Activated T-cell treated with anti-CD3 and anti-CD28 coated beads, Interleukin-2, amount 50 U/mL, for 4 hours (primary cell): ENCODE measurements at regions not wholly inside any gene's neighbourhood (a gene's known extent, or its start where the extent isn't known, plus 50 kb on each side); places are given as distances from the start of the nearest gene placed in this dataset.

Source experiments
- ATAC-seq, 2 donors: fragments of 200-7000 bp; cut with Tn5 transposase; one replicate each; pipeline ENCODE4 v1.10.0; 2021
- DNase-seq: peaks from one replicate; pipeline ENCODE4 v3.0.0-alpha.2; 2020
- H3K27me3 Mint-ChIP-seq: one replicate; pipeline ENCODE4 v1.8.0; 2021; ENCODE audit warnings: low read depth, mixed read lengths
- H3K36me3 Mint-ChIP-seq: one replicate; pipeline ENCODE4 v1.8.0; 2022; ENCODE audit warnings: mixed read lengths; ENCODE audit not compliant: insufficient read depth
- H3K4me1 Mint-ChIP-seq: one replicate; pipeline ENCODE4 v1.8.0; 2021; ENCODE audit warnings: low read depth, mixed read lengths
- H3K4me3 Mint-ChIP-seq: one replicate; pipeline ENCODE4 v1.8.0; 2021; ENCODE audit warnings: mild to moderate bottlenecking, moderate library complexity, mixed read lengths
- H3K9me3 Mint-ChIP-seq: one replicate; pipeline ENCODE4 v1.8.0; 2021; ENCODE audit warnings: mixed read lengths

DNA sequence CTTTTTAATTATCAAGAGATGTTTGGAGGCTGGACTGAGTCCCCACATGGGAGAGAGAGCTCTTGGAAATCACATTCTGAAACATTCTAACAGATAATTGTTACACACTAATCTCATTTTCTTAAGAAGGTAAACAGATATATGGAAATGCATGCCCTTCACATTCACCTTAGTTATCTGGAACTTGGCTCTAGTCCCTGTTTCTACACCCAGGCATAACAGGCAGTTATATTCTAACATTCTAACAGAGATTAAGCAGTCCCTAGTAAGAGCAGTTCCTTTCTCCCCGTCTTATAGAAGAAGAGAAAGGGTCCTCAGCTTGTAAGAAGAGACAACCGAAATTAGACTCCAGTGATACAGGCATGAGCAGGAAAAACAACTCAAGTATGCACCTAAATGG, 385.4 kb downstream of the SOX11 start:
- Mint-ChIP-seq H3K36me3 (no peaks in the 10 kb centered on the region), H3K4me1 (no peaks in the 10 kb centered on the region), H3K9me3 (peaks cover 6% of the 10 kb centered on the region), H3K27me3 (no peaks in the 10 kb centered on the region), H3K4me3 (no peak overlapping the region)
- DNase-seq, result no peak
- ATAC-seq, result no peak

DNA sequence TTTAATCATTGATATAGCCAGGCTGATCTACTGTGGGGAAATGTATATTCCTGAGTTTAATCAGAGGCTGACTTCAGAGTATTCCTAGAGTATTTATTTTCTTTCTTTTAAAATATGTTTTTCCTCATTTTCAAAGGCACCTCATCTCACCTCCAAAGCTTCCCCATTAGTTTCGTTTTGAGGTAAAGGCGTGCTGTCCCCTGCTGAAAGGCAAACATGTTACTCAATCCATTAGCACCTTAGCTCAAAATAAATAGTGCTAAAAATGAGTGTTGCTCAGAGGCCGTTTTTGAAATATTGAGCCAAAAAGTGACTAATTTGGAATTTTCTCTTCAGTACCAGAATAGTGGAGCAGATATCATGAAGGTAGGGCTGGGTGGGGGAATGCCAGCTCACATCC, 386.2 kb downstream of the SOX11 start:
- no peaks in the 10 kb centered on the region for H3K4me1 Mint-ChIP-seq
- H3K9me3 Mint-ChIP-seq, result peaks cover 6% of the 10 kb centered on the region
- H3K36me3 Mint-ChIP-seq, result no peaks in the 10 kb centered on the region
- no peak for DNase-seq
- no peaks in the 10 kb centered on the region for H3K27me3 Mint-ChIP-seq
- no peak overlapping the region for H3K4me3 Mint-ChIP-seq
- no peak for ATAC-seq

DNA sequence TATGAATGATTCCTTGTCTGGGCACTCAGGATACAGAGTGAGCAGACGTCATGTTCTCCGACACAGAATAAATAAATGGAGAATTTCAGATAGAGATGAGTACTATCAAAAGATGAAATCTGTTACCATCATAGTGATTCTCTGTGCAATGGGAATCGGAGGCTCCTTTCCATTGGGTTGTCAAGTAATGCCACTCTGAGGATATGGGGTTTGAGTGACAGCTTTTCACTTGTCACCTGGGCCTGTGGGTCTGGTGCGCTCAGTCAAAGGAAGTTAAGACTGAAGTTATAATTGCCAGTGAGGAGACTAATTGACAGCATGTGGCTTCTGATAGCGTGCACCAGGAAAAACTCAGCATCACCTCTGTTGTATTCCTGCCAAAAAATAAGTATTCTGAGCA, 387.2 kb downstream of the SOX11 start:
- H3K9me3 Mint-ChIP-seq, result peaks cover 6% of the 10 kb centered on the region
- H3K36me3 Mint-ChIP-seq, result no peaks in the 10 kb centered on the region
- DNase-seq (no peak), ATAC-seq (no peak)
- no peaks in the 10 kb centered on the region for H3K4me1 Mint-ChIP-seq
- H3K4me3 Mint-ChIP-seq, result no peak overlapping the region
- no peaks in the 10 kb centered on the region for H3K27me3 Mint-ChIP-seq

GRCh38 chr2:6080932-6081753, 389.0 kb downstream of the SOX11 start:
- Mint-ChIP-seq H3K36me3 (no peaks in the 10 kb centered on the region), H3K4me3 (no peak overlapping the region), H3K9me3 (peaks cover 6% of the 10 kb centered on the region), H3K4me1 (no peaks in the 10 kb centered on the region), H3K27me3 (no peaks in the 10 kb centered on the region)
- no peak for ATAC-seq
- DNase-seq, result no peak

DNA sequence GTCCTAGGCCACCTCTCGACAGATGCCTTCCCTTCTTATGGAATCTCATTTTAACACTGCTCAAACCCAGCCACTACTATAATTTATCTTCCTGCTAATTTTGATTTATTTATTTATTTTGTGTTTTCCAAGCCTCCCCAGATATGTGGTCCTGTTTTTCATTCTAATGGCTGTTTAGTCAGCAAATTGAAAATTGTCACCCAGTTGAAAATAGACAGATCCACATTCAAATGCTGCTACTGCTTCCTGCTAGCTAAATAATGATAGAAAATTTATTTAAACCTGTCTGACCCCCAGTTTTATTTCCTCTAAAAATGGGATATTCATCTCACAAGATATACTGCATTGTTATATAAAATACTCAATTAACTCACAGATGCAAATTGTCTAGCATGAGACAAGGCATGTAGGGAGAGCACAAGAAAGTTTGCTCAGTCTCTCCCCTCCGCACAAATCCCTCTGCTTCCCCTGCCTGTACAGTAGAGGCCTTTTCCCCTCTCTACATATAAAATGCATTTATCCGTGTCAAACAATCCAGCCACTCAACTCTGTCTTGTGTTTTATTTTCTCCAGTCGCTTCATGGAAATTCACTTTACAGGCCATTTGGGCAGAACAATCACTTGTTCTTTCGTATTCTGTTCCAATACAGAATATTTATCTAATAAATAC, 389.9 kb downstream of the SOX11 start:
- Mint-ChIP-seq H3K27me3 (no peaks in the 10 kb centered on the region), H3K4me3 (no peak overlapping the region), H3K9me3 (peaks cover 6% of the 10 kb centered on the region), H3K4me1 (no peaks in the 10 kb centered on the region), H3K36me3 (no peaks in the 10 kb centered on the region)
- ATAC-seq (no peak), DNase-seq (no peak)

- DNase-seq, result no peak
- Mint-ChIP-seq H3K36me3 (no peaks in the 10 kb centered on the region), H3K9me3 (peaks cover 9% of the 10 kb centered on the region), H3K27me3 (no peaks in the 10 kb centered on the region), H3K4me3 (no peak overlapping the region), H3K4me1 (no peaks in the 10 kb centered on the region)
- ATAC-seq, result no peak
Observed at GRCh38 chr2:6082625-6083018, 390.4 kb downstream of the SOX11 start.

- Mint-ChIP-seq H3K9me3 (peaks cover 9% of the 10 kb centered on the region), H3K4me3 (no peak overlapping the region), H3K27me3 (no peaks in the 10 kb centered on the region), H3K36me3 (no peaks in the 10 kb centered on the region), H3K4me1 (no peaks in the 10 kb centered on the region)
- ATAC-seq, result no peak
- DNase-seq, result no peak
Observed at GRCh38 chr2:6083136-6083535, 391.0 kb downstream of the SOX11 start.

DNA sequence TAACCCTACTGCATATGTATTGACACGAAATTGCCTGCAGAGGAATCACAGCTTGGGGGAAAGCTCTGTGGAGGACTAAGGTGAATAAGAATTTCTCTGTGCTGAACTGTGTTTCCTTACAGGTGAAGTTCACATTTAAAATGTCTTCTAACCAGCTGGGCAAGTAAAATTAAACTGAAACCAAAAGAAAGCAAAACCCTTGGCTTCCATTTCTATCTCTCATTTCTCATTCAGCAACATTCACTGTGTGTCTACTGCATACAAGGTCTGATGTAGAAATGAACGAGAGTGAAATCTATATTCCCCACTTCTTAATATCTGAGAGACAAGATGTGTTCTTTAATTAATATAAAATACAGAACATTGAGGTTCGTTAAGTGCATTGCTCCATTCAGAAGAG, 397.3 kb downstream of the SOX11 start:
- H3K4me1 Mint-ChIP-seq, result no peaks in the 10 kb centered on the region
- H3K27me3 Mint-ChIP-seq, result no peaks in the 10 kb centered on the region
- no peak for DNase-seq
- H3K36me3 Mint-ChIP-seq, result no peaks in the 10 kb centered on the region
- no peak for ATAC-seq
- peaks cover 10% of the 10 kb centered on the region for H3K9me3 Mint-ChIP-seq
- no peak overlapping the region for H3K4me3 Mint-ChIP-seq

DNA sequence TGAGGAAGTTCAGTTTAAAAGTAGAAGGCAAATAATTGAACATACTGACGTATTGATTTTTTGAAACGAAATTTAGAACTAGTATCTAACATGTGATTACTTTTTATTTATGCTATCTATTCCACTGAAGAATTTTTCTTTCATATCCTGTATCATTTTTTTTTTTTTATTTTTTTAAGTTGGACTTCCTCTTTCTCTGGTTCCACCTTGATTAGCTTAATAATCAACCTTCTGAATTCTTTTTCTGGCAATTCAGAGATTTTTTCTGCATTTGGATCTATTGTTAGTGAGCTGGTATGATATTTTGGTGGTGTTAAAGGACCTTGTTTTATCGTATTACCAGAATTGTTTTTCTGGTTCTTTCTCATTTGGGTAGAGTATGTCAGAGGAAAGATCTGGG, 411.2 kb downstream of the SOX11 start:
- Mint-ChIP-seq H3K27me3 (no peaks in the 10 kb centered on the region), H3K36me3 (no peaks in the 10 kb centered on the region), H3K4me1 (no peaks in the 10 kb centered on the region), H3K9me3 (peaks cover 4% of the 10 kb centered on the region), H3K4me3 (no peak overlapping the region)
- no peak for DNase-seq
- no peak for ATAC-seq

DNA sequence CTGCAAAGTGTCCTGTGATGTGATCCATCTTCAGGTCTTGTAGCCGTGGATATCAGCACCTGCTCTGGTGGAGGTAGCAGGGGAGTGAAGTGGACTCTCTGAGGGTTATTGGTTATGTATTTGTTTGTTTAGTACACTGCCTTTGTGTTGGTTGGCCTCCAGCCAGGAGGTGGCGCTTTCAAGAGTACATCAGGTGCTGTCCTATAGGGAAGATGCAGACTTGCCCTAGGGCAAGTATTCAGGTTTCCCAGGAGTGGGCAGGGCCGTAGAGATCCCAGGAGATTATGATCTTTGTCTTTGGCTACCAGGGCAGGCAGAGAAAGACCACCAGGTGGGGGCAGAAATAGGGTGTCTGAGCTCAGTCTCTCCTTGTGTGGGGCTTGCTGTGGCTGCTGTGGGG, 411.8 kb downstream of the SOX11 start:
- no peaks in the 10 kb centered on the region for H3K27me3 Mint-ChIP-seq
- H3K4me1 Mint-ChIP-seq, result no peaks in the 10 kb centered on the region

DNA sequence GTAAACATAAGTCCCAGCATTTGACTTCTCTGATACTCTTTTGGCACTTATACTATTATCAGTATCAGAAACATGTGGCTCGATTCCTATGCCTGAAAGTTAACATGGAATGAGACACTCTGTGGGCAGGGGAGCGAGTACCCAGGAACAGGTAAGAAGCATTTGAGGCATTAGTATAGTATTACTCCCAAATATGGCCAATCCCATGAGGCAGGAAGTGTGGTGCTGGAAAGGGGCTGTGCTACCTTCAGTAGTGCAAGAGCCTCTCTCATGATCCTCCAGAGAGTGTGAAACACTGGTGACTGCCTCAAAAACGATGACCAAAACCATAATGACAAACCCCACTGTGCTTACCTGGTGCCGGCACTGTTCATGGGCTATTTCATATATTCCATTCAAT, 415.1 kb downstream of the SOX11 start:
- Mint-ChIP-seq H3K4me1 (no peaks in the 10 kb centered on the region), H3K36me3 (no peaks in the 10 kb centered on the region), H3K4me3 (no peak overlapping the region), H3K9me3 (no peaks in the 10 kb centered on the region), H3K27me3 (no peaks in the 10 kb centered on the region)
- ATAC-seq (no peak), DNase-seq (no peak)

More for the DNA sequence above, 411.8 kb downstream of the SOX11 start:
- no peaks in the 10 kb centered on the region for H3K9me3 Mint-ChIP-seq
- DNase-seq (no peak), ATAC-seq (no peak)
- no peak overlapping the region for H3K4me3 Mint-ChIP-seq
- H3K36me3 Mint-ChIP-seq, result no peaks in the 10 kb centered on the region

DNA sequence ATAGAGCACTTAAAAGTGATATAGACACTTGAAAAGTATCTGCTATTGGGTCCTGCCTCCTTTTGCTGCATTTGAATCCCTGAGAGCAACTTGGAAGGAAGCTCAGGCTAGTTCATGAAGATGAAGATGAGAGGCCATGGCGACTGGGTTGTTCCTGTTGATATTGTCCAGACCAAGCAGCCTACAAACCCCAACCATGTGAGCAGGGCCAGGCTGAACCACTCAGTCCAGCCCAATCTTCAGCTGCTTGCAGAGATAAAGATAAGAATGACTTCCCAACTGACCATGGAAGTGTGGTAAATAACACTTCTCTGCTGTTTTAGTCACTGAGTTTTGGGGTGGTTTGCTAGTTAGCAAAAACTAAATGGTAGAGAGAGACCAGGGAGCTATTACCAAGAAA, 417.6 kb downstream of the SOX11 start:
- ATAC-seq (no peak), DNase-seq (no peak)
- no peaks in the 10 kb centered on the region for H3K36me3 Mint-ChIP-seq
- no peak overlapping the region for H3K4me3 Mint-ChIP-seq
- H3K9me3 Mint-ChIP-seq, result no peaks in the 10 kb centered on the region
- no peaks in the 10 kb centered on the region for H3K27me3 Mint-ChIP-seq
- H3K4me1 Mint-ChIP-seq, result no peaks in the 10 kb centered on the region

DNA sequence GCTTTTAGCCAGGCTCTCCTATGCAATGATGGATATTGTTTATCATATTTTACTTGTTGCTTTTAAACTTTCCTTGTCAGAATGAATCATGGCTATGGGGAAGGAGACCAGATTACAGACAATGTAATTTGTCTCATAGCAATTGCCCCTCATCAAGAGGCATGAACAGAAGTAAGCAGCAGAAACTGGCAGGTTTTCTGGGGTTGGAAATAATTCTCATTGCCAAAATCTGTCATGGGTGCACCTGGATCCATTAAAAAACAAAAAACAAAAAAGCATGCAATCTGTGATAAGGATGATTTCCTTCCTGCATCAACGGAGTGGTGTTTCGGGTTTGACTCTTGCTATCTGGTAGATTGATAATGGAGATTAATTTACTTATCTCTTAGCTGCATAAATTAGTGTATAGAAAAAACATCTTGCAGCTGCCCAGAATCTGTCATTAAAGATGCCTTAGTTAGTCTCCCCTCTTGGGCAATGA, 419.6 kb downstream of the SOX11 start:
- H3K36me3 Mint-ChIP-seq, result no peaks in the 10 kb centered on the region
- ATAC-seq (no peak), DNase-seq (no peak)
- no peak overlapping the region for H3K4me3 Mint-ChIP-seq
- no peaks in the 10 kb centered on the region for H3K9me3 Mint-ChIP-seq
- no peaks in the 10 kb centered on the region for H3K27me3 Mint-ChIP-seq
- H3K4me1 Mint-ChIP-seq, result no peaks in the 10 kb centered on the region

- peaks cover 3% of the 10 kb centered on the region for H3K9me3 Mint-ChIP-seq
- no peak for ATAC-seq
- peaks cover 2% of the 10 kb centered on the region for H3K27me3 Mint-ChIP-seq
- no peak for DNase-seq
- no peak overlapping the region for H3K4me3 Mint-ChIP-seq
- H3K36me3 Mint-ChIP-seq, result no peaks in the 10 kb centered on the region
- no peaks in the 10 kb centered on the region for H3K4me1 Mint-ChIP-seq
Observed at GRCh38 chr2:6113786-6114185, 421.6 kb downstream of the SOX11 start.

DNA sequence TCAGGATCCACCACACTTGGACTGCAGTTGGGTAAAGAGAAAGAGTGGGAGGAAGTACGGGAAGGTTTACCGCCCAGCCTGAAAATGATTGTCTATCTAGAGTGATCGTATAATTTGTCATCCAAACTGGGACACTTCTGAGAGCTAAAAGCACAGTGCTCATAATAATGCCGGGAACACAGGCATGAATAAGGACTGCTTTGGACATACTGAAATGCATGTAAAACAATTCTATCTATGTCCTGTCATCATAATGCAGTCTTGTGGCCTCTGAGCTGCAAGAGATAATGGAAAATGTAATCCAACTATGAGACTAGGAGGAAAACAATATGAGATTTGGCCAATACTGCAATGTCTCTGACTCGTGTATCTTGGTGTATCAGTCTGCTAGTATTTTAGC, 435.5 kb downstream of the SOX11 start:
- no peak for DNase-seq
- Mint-ChIP-seq H3K27me3 (no peaks in the 10 kb centered on the region), H3K4me1 (no peaks in the 10 kb centered on the region)

More for the DNA sequence above, 435.5 kb downstream of the SOX11 start:
- Mint-ChIP-seq H3K9me3 (peaks cover 7% of the 10 kb centered on the region), H3K4me3 (no peak overlapping the region), H3K36me3 (no peaks in the 10 kb centered on the region)
- ATAC-seq, result no peak
